Endothelial cell of umbilical vein (primary cell): ENCODE measurements at regions not wholly inside any gene's neighbourhood (a gene's known extent, or its start where the extent isn't known, plus 50 kb on each side); places are given as distances from the start of the nearest gene placed in this dataset.

Experiments
- EZH2 ChIP-seq: IDR thresholded peaks from 2 replicates; pipeline ENCODE4 v1.6.1; 2012; ENCODE audit warnings: borderline replicate concordance, low read depth, mild to moderate bottlenecking, moderate library complexity, low read length, inconsistent platforms; ENCODE audit not compliant: severe bottlenecking
- JUN ChIP-seq: IDR thresholded peaks from 2 replicates; pipeline ENCODE4 v1.6.1; 2011; ENCODE audit warnings: borderline replicate concordance, low read depth; ENCODE audit not compliant: insufficient read length, insufficient read depth
- MYC ChIP-seq: IDR thresholded peaks from one replicate; pipeline ENCODE4 v1.6.1; 2011; ENCODE audit warnings: mild to moderate bottlenecking, low read depth, low read length
- POLR2A ChIP-seq: IDR thresholded peaks from 2 replicates; pipeline ENCODE4 v1.6.1; 2012; ENCODE audit warnings: low read depth, mild to moderate bottlenecking, control low read depth, low read length
- POLR2AphosphoS5 ChIP-seq: IDR thresholded peaks from 2 replicates; pipeline ENCODE4 v1.6.1; 2012; ENCODE audit warnings: low read depth, mild to moderate bottlenecking, control low read depth, low read length, moderate library complexity; ENCODE audit not compliant: insufficient read depth
- TF ChIP-seq, protein P1 (sequence below), 2 donors: IDR thresholded peaks; 1 replicate in 1 of 2; 2 replicates in 1 of 2; pipeline ENCODE4 v1.5.1; 2011; ENCODE audit warnings: low read length in 2 of 2, mild to moderate bottlenecking in 2 of 2, moderate library complexity in 2 of 2, control low read depth in 1 of 2, inconsistent platforms in 1 of 2, low read depth in 1 of 2; ENCODE audit not compliant: insufficient read depth in 1 of 2; ENCODE audit errors: extremely low read depth in 1 of 2

DNA sequence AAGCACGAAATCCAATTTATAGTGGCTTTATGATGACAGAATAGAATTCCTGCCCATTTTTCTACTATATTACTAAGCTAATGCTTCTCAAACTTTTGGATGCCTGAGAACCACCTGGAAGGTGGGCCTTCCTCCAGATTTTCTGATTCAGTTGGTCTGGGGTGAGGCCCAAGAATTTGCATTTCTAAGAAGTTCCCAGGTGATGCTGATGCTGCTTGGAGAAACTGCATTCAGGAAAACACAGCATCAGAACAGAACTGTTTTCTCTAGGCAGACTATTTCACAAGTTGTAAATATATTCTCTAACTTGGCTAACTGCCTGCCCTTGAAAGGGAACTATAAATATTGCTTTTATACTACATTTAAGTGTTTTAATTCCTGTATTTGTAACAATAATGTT lies 644.9 kb upstream of the DPPA4 start:
- no peak for TF ChIP-seq POLR2AphosphoS5
- TF ChIP-seq, protein P1, sequence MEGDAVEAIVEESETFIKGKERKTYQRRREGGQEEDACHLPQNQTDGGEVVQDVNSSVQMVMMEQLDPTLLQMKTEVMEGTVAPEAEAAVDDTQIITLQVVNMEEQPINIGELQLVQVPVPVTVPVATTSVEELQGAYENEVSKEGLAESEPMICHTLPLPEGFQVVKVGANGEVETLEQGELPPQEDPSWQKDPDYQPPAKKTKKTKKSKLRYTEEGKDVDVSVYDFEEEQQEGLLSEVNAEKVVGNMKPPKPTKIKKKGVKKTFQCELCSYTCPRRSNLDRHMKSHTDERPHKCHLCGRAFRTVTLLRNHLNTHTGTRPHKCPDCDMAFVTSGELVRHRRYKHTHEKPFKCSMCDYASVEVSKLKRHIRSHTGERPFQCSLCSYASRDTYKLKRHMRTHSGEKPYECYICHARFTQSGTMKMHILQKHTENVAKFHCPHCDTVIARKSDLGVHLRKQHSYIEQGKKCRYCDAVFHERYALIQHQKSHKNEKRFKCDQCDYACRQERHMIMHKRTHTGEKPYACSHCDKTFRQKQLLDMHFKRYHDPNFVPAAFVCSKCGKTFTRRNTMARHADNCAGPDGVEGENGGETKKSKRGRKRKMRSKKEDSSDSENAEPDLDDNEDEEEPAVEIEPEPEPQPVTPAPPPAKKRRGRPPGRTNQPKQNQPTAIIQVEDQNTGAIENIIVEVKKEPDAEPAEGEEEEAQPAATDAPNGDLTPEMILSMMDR (IDR thresholded peaks at IDR 0.05; ENCODE audit: extremely low read depth in 1 of 2, insufficient read depth in 1 of 2, low read depth in 1 of 2, low read length in 2 of 2), result no peak
- no peak for TF ChIP-seq POLR2A
- TF ChIP-seq EZH2, result no peak
- TF ChIP-seq MYC, result no peak
- no peak for TF ChIP-seq JUN
